SK-N-SH treated with all-trans-retinoic acid at 6 μM for 48 hours (cell line): ENCODE measurements at regions not wholly inside any gene's neighbourhood (a gene's known extent, or its start where the extent isn't known, plus 50 kb on each side); places are given as distances from the start of the nearest gene placed in this dataset.

Source experiments
- ATAC-seq: fragments of 200-7000 bp; cut with Tn5 transposase; 3 replicates; pipeline ENCODE4 v1.9.1; 2020; ENCODE audit warnings: mild to moderate bottlenecking, moderate library complexity
- ARNTL ChIP-seq: fragments of 450-650 bp; formaldehyde crosslinking; IDR thresholded peaks from 2 replicates; pipeline ENCODE4 v1.5.0; 2020; ENCODE audit warnings: low read depth, mild to moderate bottlenecking, moderate library complexity, borderline replicate concordance
- BACH2 ChIP-seq: fragments of 250-450 bp; sonication (Bioruptor Pico); IDR thresholded peaks from 2 replicates; pipeline ENCODE4 v1.9.0; 2021; ENCODE audit warnings: mild to moderate bottlenecking, borderline replicate concordance
- CSDC2 ChIP-seq: fragments of 250-450 bp; sonication (Bioruptor Pico); IDR thresholded peaks from 2 replicates; pipeline ENCODE4 v1.5.0; 2020; ENCODE audit warnings: mild to moderate bottlenecking, moderate library complexity
- ESRRG ChIP-seq: fragments of 250-450 bp; sonication (Bioruptor Pico); IDR thresholded peaks from 2 replicates; pipeline ENCODE4 v1.6.1; 2021; ENCODE audit warnings: mild to moderate bottlenecking
- GLIS3 ChIP-seq: fragments of 250-450 bp; sonication (Bioruptor Pico); IDR thresholded peaks from 2 replicates; pipeline ENCODE4 v1.5.0; 2020; ENCODE audit warnings: mild to moderate bottlenecking, moderate library complexity
- OSR1 ChIP-seq: fragments of 250-450 bp; sonication (Bioruptor Pico); IDR thresholded peaks from 2 replicates; pipeline ENCODE4 v1.8.0; 2022; ENCODE audit warnings: moderate library complexity, mild to moderate bottlenecking, inconsistent platforms
- SNAI2 ChIP-seq: fragments of 250-450 bp; sonication (Bioruptor Pico); IDR thresholded peaks from 2 replicates; pipeline ENCODE4 v1.5.0; 2020; ENCODE audit warnings: mild to moderate bottlenecking, moderate library complexity
- TCF4 ChIP-seq: fragments of 250-450 bp; sonication (Bioruptor Pico); IDR thresholded peaks from 2 replicates; pipeline ENCODE4 v1.8.0; 2021; ENCODE audit warnings: mild to moderate bottlenecking, moderate library complexity, borderline replicate concordance
- TOX ChIP-seq: fragments of 250-450 bp; sonication (Bioruptor Pico); IDR thresholded peaks from 2 replicates; pipeline ENCODE4 v1.8.0; 2021; ENCODE audit warnings: mild to moderate bottlenecking, moderate library complexity, borderline replicate concordance
- ZC3H10 ChIP-seq: fragments of 250-450 bp; sonication (Bioruptor Pico); IDR thresholded peaks from 2 replicates; pipeline ENCODE4 v1.5.1; 2021; ENCODE audit warnings: mild to moderate bottlenecking, moderate library complexity
- ZFP3 ChIP-seq: fragments of 250-450 bp; sonication (Bioruptor Pico); IDR thresholded peaks from 2 replicates; pipeline ENCODE4 v1.5.0; 2020; ENCODE audit warnings: mild to moderate bottlenecking, moderate library complexity
- ZFP30 ChIP-seq: fragments of 450-650 bp; formaldehyde crosslinking; IDR thresholded peaks from 2 replicates; pipeline ENCODE4 v1.5.0; 2022; ENCODE audit warnings: mild to moderate bottlenecking, moderate library complexity
- ZNF70 ChIP-seq: fragments of 450-650 bp; formaldehyde crosslinking; IDR thresholded peaks from 2 replicates; pipeline ENCODE4 v1.5.0; 2020; ENCODE audit warnings: mild to moderate bottlenecking, moderate library complexity
- ZNF8 ChIP-seq: fragments of 450-650 bp; formaldehyde crosslinking; IDR thresholded peaks from 2 replicates; pipeline ENCODE4 v1.5.0; 2020; ENCODE audit warnings: mild to moderate bottlenecking, moderate library complexity
- TF ChIP-seq, protein P1 (sequence below): fragments of 250-450 bp; sonication (Bioruptor Pico); IDR thresholded peaks from 2 replicates; pipeline ENCODE4 v1.8.0; 2020; ENCODE audit warnings: mild to moderate bottlenecking, moderate library complexity, borderline replicate concordance
- TF ChIP-seq, protein P2 (sequence below): fragments of 250-450 bp; sonication (Bioruptor Pico); IDR thresholded peaks from 2 replicates; pipeline ENCODE4 v1.5.0; 2020; ENCODE audit warnings: mild to moderate bottlenecking, moderate library complexity
- TF ChIP-seq, protein P3 (sequence below): fragments of 250-450 bp; sonication (Bioruptor Pico); IDR thresholded peaks from 2 replicates; pipeline ENCODE4 v1.5.1; 2021; ENCODE audit warnings: mild to moderate bottlenecking, moderate library complexity
- TF ChIP-seq, protein P4 (sequence below): fragments of 250-450 bp; sonication (Bioruptor Pico); IDR thresholded peaks from 2 replicates; pipeline ENCODE4 v1.5.1; 2020; ENCODE audit warnings: low read depth, mild to moderate bottlenecking, moderate library complexity
- TF ChIP-seq, protein P5 (sequence below): fragments of 250-450 bp; sonication (Bioruptor Pico); IDR thresholded peaks from 2 replicates; pipeline ENCODE4 v1.8.0; 2021; ENCODE audit warnings: low read depth, mild to moderate bottlenecking, moderate library complexity, borderline replicate concordance

DNA sequence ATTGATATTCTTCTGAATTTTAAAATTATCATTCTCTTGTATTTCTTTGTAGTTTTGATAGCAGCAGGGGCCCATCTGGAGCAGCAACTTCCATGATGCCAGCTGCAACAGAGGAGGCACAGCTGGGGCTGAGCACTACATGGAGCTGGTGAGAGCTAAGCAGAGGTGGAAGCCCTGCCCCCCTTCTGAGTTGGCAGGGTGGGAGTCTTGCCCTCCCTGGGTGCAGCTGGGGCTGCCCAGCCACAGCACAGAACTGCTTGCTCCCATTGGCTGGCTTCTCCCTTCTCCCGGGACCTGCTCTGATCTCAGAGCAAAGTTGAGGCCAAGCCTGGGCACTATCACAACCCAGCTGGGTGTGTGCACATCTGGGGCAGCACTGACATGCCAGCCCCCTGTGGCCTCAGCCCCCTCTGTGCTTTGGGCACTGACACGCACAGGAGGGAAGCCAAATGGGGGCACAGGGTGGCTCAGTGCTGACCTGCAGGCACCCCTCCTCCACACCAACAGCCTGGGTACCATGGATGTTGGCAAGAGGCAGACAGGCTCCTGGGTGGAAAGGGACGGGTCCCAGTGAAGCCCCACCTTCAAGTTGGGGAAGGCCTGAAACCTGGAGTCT lies 69.1 kb upstream of the EYA4 start:
- TF ChIP-seq GLIS3, result no peak
- TF ChIP-seq, protein P1, sequence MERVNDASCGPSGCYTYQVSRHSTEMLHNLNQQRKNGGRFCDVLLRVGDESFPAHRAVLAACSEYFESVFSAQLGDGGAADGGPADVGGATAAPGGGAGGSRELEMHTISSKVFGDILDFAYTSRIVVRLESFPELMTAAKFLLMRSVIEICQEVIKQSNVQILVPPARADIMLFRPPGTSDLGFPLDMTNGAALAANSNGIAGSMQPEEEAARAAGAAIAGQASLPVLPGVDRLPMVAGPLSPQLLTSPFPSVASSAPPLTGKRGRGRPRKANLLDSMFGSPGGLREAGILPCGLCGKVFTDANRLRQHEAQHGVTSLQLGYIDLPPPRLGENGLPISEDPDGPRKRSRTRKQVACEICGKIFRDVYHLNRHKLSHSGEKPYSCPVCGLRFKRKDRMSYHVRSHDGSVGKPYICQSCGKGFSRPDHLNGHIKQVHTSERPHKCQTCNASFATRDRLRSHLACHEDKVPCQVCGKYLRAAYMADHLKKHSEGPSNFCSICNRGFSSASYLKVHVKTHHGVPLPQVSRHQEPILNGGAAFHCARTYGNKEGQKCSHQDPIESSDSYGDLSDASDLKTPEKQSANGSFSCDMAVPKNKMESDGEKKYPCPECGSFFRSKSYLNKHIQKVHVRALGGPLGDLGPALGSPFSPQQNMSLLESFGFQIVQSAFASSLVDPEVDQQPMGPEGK (CRISPR knock-in tag), result no peak
- TF ChIP-seq ZFP3 (CRISPR knock-in tag), result no peak
- TF ChIP-seq ARNTL, result no peak
- TF ChIP-seq ESRRG (CRISPR knock-in tag), result no peak
- TF ChIP-seq, protein P2, sequence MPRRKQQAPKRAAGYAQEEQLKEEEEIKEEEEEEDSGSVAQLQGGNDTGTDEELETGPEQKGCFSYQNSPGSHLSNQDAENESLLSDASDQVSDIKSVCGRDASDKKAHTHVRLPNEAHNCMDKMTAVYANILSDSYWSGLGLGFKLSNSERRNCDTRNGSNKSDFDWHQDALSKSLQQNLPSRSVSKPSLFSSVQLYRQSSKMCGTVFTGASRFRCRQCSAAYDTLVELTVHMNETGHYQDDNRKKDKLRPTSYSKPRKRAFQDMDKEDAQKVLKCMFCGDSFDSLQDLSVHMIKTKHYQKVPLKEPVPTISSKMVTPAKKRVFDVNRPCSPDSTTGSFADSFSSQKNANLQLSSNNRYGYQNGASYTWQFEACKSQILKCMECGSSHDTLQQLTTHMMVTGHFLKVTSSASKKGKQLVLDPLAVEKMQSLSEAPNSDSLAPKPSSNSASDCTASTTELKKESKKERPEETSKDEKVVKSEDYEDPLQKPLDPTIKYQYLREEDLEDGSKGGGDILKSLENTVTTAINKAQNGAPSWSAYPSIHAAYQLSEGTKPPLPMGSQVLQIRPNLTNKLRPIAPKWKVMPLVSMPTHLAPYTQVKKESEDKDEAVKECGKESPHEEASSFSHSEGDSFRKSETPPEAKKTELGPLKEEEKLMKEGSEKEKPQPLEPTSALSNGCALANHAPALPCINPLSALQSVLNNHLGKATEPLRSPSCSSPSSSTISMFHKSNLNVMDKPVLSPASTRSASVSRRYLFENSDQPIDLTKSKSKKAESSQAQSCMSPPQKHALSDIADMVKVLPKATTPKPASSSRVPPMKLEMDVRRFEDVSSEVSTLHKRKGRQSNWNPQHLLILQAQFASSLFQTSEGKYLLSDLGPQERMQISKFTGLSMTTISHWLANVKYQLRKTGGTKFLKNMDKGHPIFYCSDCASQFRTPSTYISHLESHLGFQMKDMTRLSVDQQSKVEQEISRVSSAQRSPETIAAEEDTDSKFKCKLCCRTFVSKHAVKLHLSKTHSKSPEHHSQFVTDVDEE (CRISPR knock-in tag), result no peak
- TF ChIP-seq ZFP30 (CRISPR knock-in tag), result no peak
- no peak for TF ChIP-seq ZNF70 (CRISPR knock-in tag)
- TF ChIP-seq, protein P3, sequence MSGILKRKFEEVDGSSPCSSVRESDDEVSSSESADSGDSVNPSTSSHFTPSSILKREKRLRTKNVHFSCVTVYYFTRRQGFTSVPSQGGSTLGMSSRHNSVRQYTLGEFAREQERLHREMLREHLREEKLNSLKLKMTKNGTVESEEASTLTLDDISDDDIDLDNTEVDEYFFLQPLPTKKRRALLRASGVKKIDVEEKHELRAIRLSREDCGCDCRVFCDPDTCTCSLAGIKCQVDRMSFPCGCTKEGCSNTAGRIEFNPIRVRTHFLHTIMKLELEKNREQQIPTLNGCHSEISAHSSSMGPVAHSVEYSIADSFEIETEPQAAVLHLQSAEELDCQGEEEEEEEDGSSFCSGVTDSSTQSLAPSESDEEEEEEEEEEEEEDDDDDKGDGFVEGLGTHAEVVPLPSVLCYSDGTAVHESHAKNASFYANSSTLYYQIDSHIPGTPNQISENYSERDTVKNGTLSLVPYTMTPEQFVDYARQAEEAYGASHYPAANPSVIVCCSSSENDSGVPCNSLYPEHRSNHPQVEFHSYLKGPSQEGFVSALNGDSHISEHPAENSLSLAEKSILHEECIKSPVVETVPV (CRISPR knock-in tag), result no peak
- TF ChIP-seq TCF4 (CRISPR knock-in tag), result no peak
- ATAC-seq, result no peak

DNA sequence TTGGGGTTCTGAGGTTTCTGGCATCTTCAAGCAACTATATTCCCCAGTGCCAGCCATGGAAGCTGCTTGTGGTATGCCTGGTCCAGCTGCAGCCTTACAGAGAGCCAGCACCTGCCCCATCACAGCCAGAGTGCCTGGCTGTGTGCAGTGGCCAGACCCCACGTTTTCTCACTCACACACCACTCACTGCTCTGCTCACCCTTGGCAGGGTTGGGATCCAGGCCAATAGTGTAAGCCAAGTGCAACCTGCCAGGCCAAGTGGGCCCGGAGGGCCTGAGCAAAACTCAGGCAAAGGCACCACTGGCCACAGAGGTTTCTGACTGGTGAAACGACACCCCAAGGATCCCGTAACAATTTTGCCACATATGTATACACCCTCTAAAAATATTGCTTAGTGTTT lies 67.9 kb upstream of the EYA4 start:
- ATAC-seq, result no peak

DNA sequence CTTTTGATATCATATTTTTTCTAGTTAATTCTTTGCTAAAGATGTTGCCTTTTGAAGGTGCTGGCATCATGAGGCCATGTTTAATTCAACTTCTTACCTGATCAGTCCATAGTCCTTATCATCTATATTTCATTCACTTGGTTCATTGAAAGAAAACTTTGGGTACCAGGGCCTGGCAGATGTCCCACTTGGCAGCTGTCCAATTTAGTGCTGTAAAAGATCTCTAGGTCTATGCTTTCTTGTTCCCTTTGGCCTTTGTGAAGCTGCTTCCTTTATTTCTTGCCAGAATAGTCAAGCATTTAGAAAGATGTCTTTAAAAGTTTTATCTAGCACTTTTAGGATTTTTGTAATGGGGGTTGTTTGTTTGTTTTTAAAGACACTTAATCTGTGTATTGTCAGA lies 61.7 kb upstream of the EYA4 start:
- no peak for ATAC-seq
- no peak for TF ChIP-seq TOX (CRISPR knock-in tag)
- TF ChIP-seq, protein P4, sequence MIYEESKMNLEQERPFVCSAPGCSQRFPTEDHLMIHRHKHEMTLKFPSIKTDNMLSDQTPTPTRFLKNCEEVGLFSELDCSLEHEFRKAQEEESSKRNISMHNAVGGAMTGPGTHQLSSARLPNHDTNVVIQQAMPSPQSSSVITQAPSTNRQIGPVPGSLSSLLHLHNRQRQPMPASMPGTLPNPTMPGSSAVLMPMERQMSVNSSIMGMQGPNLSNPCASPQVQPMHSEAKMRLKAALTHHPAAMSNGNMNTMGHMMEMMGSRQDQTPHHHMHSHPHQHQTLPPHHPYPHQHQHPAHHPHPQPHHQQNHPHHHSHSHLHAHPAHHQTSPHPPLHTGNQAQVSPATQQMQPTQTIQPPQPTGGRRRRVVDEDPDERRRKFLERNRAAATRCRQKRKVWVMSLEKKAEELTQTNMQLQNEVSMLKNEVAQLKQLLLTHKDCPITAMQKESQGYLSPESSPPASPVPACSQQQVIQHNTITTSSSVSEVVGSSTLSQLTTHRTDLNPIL, result no peak
- TF ChIP-seq ZNF8 (CRISPR knock-in tag), result no peak
- TF ChIP-seq TCF4 (CRISPR knock-in tag), result no peak
- no peak for TF ChIP-seq ZFP3 (CRISPR knock-in tag)
- TF ChIP-seq, protein P5, sequence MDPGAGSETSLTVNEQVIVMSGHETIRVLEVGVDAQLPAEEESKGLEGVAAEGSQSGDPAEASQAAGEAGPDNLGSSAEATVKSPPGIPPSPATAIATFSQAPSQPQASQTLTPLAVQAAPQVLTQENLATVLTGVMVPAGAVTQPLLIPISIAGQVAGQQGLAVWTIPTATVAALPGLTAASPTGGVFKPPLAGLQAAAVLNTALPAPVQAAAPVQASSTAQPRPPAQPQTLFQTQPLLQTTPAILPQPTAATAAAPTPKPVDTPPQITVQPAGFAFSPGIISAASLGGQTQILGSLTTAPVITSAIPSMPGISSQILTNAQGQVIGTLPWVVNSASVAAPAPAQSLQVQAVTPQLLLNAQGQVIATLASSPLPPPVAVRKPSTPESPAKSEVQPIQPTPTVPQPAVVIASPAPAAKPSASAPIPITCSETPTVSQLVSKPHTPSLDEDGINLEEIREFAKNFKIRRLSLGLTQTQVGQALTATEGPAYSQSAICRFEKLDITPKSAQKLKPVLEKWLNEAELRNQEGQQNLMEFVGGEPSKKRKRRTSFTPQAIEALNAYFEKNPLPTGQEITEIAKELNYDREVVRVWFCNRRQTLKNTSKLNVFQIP (CRISPR knock-in tag), result no peak
- TF ChIP-seq ZC3H10 (CRISPR knock-in tag), result no peak
- TF ChIP-seq SNAI2, result no peak

More for the DNA sequence above, 67.9 kb upstream of the EYA4 start:
- TF ChIP-seq, protein P4, result no peak

DNA sequence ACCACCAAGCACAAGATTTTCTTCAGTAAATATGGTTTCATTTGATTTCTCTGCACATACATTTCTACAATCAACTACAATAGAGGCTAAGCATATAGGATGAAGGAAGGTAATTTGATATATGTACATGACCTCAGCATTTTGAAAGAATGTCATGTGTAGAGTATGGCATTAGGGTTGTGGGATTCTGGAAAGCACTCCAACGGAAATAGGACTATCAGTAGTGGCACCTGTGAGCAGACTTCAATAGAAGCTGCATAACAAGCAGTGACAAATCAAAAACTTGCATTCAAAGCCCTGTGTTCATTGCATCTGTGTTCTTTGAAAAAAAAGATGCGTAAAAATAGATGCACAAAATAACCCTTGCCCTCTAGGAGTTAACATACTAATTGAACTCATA lies 57.5 kb upstream of the EYA4 start:
- ATAC-seq, result no peak
- no peak for TF ChIP-seq TOX (CRISPR knock-in tag)
- TF ChIP-seq, protein P1 (CRISPR knock-in tag), result no peak
- TF ChIP-seq CSDC2 (CRISPR knock-in tag), result no peak
- TF ChIP-seq, protein P5 (CRISPR knock-in tag), result no peak
- no peak for TF ChIP-seq BACH2 (CRISPR knock-in tag)
- TF ChIP-seq, protein P4, result no peak
- TF ChIP-seq OSR1 (CRISPR knock-in tag), result no peak
- TF ChIP-seq ZNF8 (CRISPR knock-in tag), result no peak
- TF ChIP-seq GLIS3, result no peak
- no peak for TF ChIP-seq ARNTL
- TF ChIP-seq TCF4 (CRISPR knock-in tag), result no peak
- no peak for TF ChIP-seq ZC3H10 (CRISPR knock-in tag)
